Stomach (tissue), 4 donors: ENCODE measurements at regions not wholly inside any gene's neighbourhood (a gene's known extent, or its start where the extent isn't known, plus 50 kb on each side); places are given as distances from the start of the nearest gene placed in this dataset.

Experiments
- POLR2A ChIP-seq, 4 donors: fragments of 450-650 bp; IDR thresholded peaks; one replicate each; pipeline ENCODE4 v1.6.1; 2016; ENCODE audit warnings: antibody characterized with exemption in 4 of 4, control low read depth in 2 of 4, mild to moderate bottlenecking in 1 of 4, moderate library complexity in 1 of 4
- TF ChIP-seq, protein P1 (sequence below), 7 experiments: fragments of 450-650 bp in 4 of 7; fragments of 200-600 bp in 3 of 7; sonication (generic) in 3 of 7; IDR thresholded peaks; one replicate each; pipeline ENCODE4 v1.5.1; 2016 to 2019; ENCODE audit warnings: antibody characterized with exemption in 7 of 7, control low read depth in 2 of 7, mild to moderate bottlenecking in 1 of 7

DNA sequence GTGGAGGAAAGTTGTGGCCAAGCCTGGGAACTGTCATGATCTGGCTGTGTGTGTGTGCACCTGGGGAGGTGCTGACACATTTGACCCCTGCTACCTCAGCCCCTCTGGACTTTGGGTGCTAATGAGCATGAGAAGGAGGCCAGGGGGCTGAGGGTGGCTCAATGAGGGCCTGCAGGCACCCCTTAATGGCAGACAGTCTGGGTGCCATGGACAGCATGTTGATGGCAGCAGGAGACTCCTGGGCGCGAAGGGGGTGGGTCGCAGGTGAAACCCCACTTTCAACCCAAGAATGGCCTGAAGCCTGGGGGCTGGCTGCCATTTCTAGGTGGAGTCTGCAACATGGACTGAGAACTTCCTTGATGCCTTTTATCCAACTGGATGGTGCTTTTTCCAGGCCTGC is 216.4 kb upstream of the TRPC4 start:
- TF ChIP-seq, protein P1, sequence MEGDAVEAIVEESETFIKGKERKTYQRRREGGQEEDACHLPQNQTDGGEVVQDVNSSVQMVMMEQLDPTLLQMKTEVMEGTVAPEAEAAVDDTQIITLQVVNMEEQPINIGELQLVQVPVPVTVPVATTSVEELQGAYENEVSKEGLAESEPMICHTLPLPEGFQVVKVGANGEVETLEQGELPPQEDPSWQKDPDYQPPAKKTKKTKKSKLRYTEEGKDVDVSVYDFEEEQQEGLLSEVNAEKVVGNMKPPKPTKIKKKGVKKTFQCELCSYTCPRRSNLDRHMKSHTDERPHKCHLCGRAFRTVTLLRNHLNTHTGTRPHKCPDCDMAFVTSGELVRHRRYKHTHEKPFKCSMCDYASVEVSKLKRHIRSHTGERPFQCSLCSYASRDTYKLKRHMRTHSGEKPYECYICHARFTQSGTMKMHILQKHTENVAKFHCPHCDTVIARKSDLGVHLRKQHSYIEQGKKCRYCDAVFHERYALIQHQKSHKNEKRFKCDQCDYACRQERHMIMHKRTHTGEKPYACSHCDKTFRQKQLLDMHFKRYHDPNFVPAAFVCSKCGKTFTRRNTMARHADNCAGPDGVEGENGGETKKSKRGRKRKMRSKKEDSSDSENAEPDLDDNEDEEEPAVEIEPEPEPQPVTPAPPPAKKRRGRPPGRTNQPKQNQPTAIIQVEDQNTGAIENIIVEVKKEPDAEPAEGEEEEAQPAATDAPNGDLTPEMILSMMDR (IDR thresholded peaks at IDR 0.05): no peak
- TF ChIP-seq POLR2A (IDR thresholded peaks at IDR 0.05): no peak
